Activated naive CD8-positive, alpha-beta T cell treated with anti-CD3 and anti-CD28 coated beads, Interleukin-2, amount 10 ng/mL, durations not matched to agents 7 days and 5 days (primary cell): ENCODE measurements at regions not wholly inside any gene's neighbourhood (a gene's known extent, or its start where the extent isn't known, plus 50 kb on each side); places are given as distances from the start of the nearest gene placed in this dataset.
"Not testable (repeated sequence)": the region's sequence is repeated elsewhere in the genome, so short reads cannot be mapped to it uniquely, and the experiment has no call there.

Source experiments
- ATAC-seq: fragments of 150-1000 bp; cut with Tn5 transposase; one replicate; pipeline ENCODE4 v1.10.0; 2021; ENCODE audit warnings: low read depth, moderate library complexity
- POLR2A ChIA-PET: fragments of 350-600 bp; sonication (Branson Sonifier 250); formaldehyde crosslinking; loops from one replicate; lab custom pipeline; 2021; ENCODE audit warnings: antibody characterized with exemption; lab: Charles Lee
- DNase-seq: peaks from one replicate; pipeline ENCODE4 v3.0.0; 2021
- H3K27ac Mint-ChIP-seq: one replicate; pipeline ENCODE4 v1.8.0; 2022; ENCODE audit warnings: mild to moderate bottlenecking, mixed read lengths
- H3K27me3 Mint-ChIP-seq: one replicate; pipeline ENCODE4 v1.8.0; 2022; ENCODE audit warnings: mild to moderate bottlenecking, moderate library complexity, mixed read lengths
- H3K36me3 Mint-ChIP-seq: one replicate; pipeline ENCODE4 v1.8.0; 2021; ENCODE audit warnings: mild to moderate bottlenecking, mixed read lengths
- H3K4me1 Mint-ChIP-seq: one replicate; pipeline ENCODE4 v1.8.0; 2021; ENCODE audit warnings: mixed read lengths
- H3K4me3 Mint-ChIP-seq: one replicate; pipeline ENCODE4 v1.8.0; 2022; ENCODE audit warnings: mild to moderate bottlenecking, moderate library complexity, mixed read lengths
- H3K9me3 Mint-ChIP-seq: one replicate; pipeline ENCODE4 v1.8.0; 2021; ENCODE audit warnings: mixed read lengths

DNA sequence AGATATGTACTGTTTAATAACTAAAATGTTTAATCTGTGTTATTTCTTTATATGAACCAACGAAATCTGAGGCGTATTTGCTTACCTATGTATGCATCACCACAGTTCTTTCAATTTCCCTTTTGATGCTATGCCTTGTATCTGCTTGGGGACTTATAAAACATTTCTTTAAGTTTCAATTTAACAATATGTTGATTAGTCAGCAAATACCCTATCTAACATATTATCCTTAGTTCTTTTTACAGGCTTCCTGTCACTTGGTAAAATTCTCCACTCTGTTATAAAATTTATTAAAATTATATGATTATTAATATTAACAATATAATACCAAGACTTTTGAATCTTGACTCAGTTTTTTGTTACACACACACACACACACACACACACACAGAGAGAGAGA, 174.3 kb downstream of the CPS1 start:
- Mint-ChIP-seq H3K27me3 (no peaks in the 10 kb centered on the region), H3K9me3 (no peaks in the 10 kb centered on the region), H3K36me3 (no peaks in the 10 kb centered on the region), H3K4me1 (peaks cover 4% of the 10 kb centered on the region), H3K27ac (no peak overlapping the region), H3K4me3 (no peak overlapping the region)
- DNase-seq, result no peak
- ATAC-seq, result no peak
- POLR2A ChIA-PET, result no interaction called here

DNA sequence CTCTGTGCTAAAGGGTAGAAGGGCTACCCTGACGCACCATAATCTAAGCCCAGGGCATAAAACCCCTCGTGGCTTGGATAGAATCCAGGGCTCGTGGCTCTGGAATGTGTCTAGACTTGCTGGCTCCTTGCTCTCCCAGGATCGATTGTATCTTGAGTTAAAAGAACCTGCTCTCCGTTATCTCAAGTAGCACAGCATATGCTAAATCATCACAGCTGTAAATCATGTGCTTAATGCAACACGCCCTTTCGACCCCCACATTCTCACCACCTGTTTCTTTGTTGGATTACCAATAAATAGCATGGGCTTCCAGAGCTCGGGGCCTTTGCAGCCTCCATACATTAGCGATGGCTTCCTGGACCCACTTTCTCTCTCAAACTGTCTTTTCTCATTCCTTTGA, 190.4 kb downstream of the CPS1 start:
- H3K4me1 Mint-ChIP-seq, H3K27ac Mint-ChIP-seq, H3K36me3 Mint-ChIP-seq, ATAC-seq, H3K9me3 Mint-ChIP-seq, H3K27me3 Mint-ChIP-seq, POLR2A ChIA-PET, H3K4me3 Mint-ChIP-seq, DNase-seq: not testable (repeated sequence)

DNA sequence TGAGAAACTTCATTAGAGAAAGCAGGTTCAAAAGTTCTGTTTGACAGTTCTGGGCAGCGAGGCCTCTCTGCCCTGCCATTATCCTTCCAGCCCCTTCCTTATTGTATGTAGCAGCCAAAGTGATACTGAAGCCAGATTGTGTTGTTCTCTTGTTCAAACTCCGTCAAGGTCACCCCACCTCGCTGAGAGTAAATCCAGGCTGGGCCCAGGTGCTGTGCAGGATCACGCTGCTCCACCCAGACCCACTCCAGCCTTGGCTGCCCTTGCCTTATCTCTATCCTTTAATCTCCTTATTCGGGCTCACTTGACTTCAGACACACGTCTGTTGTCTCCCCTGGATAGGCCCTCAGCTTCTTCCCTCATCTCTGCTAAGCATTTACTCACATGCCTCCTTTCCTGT, 196.1 kb downstream of the CPS1 start:
- Mint-ChIP-seq H3K36me3 (no peaks in the 10 kb centered on the region), H3K4me3 (no peak overlapping the region), H3K27ac (no peak overlapping the region), H3K27me3 (no peaks in the 10 kb centered on the region), H3K4me1 (no peaks in the 10 kb centered on the region), H3K9me3 (no peaks in the 10 kb centered on the region)
- no peak for ATAC-seq
- no peak for DNase-seq
- POLR2A ChIA-PET, result no interaction called here

DNA sequence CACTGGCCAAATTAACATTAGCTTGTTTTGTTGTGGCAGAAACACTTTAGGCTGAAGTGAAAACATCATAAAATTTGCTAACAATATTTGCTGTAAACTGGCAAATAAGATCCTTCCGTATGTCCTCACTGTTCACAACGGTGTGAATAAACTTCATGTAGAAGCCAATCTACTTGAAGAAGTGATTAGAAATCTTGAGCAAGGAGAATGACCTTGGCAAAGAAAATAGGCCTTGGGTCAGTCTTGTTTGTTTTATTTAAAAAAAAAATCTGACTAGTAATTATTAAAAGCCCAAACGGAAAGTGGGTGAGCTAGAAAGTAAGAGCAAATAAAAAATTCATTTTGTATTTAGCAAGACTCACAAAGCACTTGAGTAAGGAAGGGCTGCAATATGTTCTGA, 197.0 kb downstream of the CPS1 start:
- no peaks in the 10 kb centered on the region for H3K36me3 Mint-ChIP-seq
- DNase-seq (no peak), ATAC-seq (no peak)
- POLR2A ChIA-PET, result no interaction called here
- H3K9me3 Mint-ChIP-seq, result no peaks in the 10 kb centered on the region
- H3K4me1 Mint-ChIP-seq, result no peaks in the 10 kb centered on the region
- no peak overlapping the region for H3K27ac Mint-ChIP-seq
- no peaks in the 10 kb centered on the region for H3K27me3 Mint-ChIP-seq
- no peak overlapping the region for H3K4me3 Mint-ChIP-seq

DNA sequence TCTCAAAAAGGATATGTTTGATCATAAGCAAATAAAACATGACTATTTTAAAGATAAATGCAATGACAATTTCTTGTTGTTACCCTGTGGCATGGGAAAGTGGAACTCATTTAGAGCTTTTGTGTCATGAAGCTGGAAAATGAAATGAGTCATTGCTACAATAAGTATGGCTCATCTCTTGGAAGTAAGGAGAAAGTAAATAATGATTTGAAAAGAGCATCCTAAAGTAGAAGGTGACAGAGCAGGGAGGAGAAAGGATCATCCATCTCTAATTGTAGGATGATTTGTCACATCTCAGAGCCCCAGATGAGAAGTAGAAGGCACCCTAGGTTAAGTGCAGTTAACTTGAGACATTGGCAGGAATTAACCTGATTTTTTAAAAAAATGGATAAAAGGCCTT, 200.5 kb downstream of the CPS1 start:
- Mint-ChIP-seq H3K9me3 (no peaks in the 10 kb centered on the region), H3K4me3 (no peak overlapping the region), H3K4me1 (no peaks in the 10 kb centered on the region), H3K36me3 (no peaks in the 10 kb centered on the region), H3K27me3 (no peaks in the 10 kb centered on the region), H3K27ac (no peak overlapping the region)
- POLR2A ChIA-PET, result no interaction called here
- DNase-seq (no peak), ATAC-seq (no peak)

DNA sequence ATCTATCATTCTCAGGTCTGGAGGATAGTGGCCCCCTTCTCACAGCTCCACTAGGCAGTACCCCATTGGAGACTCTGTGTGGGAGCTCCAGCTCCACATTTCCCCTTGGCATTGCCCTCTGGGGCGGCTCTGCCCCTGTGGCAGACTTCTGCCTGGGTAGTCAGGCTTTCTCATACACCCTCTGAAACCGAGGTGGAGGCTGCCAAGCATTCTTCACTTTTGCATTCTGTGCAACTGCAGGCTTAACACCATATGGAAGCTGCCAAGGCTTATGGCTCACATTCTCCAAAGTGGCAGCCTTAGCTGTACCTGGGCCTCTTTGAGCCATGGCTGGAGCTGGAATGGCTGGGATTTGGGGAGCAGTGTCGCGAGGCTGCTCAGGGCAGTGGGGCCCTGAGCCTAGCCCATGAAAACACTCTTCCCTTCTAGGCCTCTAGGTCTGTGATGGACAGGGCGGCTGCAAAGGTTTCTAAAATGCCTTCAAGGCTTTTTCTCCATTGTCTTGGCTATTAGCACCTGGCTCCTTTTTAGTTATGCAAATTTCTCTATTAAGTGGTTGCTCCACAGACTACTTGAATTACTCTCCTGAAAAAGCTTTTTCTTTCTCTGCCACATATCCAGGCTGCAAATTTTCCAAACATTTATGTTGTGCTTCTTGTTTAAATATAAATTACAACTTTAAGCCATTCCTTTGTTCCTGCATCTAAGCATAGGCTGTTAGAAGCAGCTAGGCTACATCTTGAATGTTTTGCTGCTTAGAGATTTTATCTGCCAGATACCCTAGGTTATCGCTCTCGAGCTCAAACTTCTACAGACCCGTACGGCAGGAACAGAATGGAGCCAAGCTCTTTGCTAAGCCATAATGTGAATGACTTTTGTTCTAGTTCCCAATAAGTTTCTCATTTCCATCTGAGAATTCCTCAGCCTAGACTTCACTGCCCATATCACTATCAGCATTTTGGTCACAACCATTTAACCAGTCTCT, 206.5 kb downstream of the CPS1 start:
- Mint-ChIP-seq H3K9me3 (no peaks in the 10 kb centered on the region), H3K4me1 (no peaks in the 10 kb centered on the region), H3K27me3 (no peaks in the 10 kb centered on the region), H3K4me3 (no peak overlapping the region), H3K27ac (no peak overlapping the region), H3K36me3 (no peaks in the 10 kb centered on the region)
- ATAC-seq (no peak), DNase-seq (no peak)
- POLR2A ChIA-PET, result no interaction called here

DNA sequence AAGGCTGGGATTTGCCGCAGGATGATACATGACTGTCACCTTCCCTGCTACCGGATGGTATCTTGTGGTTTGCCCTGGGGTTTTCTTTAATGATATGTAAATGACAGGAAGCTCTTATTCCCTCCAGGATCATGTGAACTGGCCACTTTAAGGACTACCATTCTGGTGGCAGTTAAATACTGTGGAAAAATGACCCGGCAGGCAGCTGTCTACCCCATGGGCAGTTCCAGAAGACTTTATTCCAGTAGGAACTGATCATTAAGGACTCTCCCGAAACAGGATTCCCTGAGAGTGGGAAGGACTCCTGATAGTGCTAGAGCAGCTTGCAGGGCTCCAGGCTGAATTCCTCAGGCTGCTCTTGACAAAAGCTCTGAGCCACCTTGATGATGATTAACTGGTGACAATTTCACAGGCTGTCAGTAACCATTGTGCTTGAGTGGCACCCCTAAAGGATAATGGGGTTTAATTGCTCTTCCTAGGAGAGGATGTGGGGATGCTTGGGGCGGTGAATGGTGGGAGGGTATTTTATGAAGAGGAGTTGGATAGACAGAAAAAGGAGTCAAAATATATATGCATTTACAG, 212.0 kb downstream of the CPS1 start:
- Mint-ChIP-seq H3K9me3 (peaks cover 3% of the 10 kb centered on the region), H3K36me3 (no peaks in the 10 kb centered on the region), H3K27me3 (no peaks in the 10 kb centered on the region), H3K4me1 (no peaks in the 10 kb centered on the region), H3K27ac (no peak overlapping the region), H3K4me3 (no peak overlapping the region)
- no peak for ATAC-seq
- DNase-seq, result no peak
- POLR2A ChIA-PET, result no interaction called here

DNA sequence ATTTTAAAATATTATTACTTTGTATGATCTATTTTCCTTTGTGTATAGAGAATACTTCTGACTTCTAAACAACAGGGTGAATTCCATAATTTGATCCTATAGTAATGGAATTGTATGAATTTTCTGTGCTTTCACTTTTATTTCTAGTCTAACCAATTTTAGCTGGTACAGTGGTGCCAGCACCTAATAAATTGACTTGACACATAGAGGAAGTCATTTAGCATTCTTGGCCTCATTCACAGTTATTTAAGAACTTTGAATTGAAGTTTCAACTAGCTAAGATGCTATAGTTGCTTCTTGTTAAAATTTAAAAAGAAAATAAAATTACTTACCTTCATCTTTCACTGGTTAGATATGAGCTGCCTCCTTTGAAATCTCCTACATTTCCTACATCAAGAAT, 220.4 kb downstream of the CPS1 start:
- Mint-ChIP-seq H3K9me3 (peaks cover 2% of the 10 kb centered on the region), H3K4me3 (no peak overlapping the region), H3K36me3 (no peaks in the 10 kb centered on the region), H3K27ac (no peak overlapping the region), H3K4me1 (no peaks in the 10 kb centered on the region), H3K27me3 (no peaks in the 10 kb centered on the region)
- POLR2A ChIA-PET, result no interaction called here
- DNase-seq, result no peak
- no peak for ATAC-seq

DNA sequence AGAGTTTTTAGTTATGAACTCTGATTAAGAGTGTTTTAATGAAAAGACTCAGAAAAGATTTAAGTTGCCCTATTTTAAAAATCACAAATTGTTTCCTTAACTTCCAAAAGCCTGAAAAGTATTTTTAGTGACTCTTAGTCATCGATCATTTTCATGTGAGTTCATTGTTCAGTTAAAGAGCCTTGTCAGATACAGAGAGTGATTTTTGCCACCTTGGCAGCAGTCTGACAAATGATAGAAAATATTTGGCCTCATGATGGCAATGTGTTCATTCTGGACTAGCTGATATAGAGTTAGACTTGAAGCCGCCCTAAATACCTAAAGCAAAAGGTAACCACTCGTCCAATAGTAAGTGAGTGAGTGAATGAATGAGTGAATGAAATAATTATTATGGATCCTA, 225.8 kb downstream of the CPS1 start:
- Mint-ChIP-seq H3K36me3 (no peaks in the 10 kb centered on the region), H3K4me3 (no peak overlapping the region), H3K27ac (no peak overlapping the region), H3K27me3 (no peaks in the 10 kb centered on the region), H3K9me3 (no peaks in the 10 kb centered on the region), H3K4me1 (no peaks in the 10 kb centered on the region)
- DNase-seq (no peak), ATAC-seq (no peak)
- POLR2A ChIA-PET, result no interaction called here

DNA sequence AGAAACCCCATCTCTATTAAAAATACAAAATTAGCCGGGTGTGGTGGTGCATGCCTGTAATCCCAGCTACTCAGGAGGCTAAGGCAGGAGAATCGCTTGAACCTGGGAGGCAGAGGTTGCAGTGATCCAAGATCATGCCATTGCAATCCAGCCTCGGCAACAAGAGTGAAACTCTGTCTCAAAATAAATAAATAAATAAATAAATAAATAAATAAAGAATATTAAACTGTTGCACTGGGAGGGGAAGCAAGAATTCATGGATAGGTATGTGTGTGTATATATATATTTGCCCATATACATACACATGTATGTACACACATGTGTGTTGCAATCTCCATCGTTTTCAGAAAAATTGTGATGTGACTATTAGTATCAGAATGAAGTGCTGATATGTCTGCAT, 231.4 kb downstream of the CPS1 start:
- H3K9me3 Mint-ChIP-seq, H3K36me3 Mint-ChIP-seq, POLR2A ChIA-PET, H3K4me3 Mint-ChIP-seq, DNase-seq, H3K27me3 Mint-ChIP-seq, ATAC-seq, H3K27ac Mint-ChIP-seq, H3K4me1 Mint-ChIP-seq: not testable (repeated sequence)

DNA sequence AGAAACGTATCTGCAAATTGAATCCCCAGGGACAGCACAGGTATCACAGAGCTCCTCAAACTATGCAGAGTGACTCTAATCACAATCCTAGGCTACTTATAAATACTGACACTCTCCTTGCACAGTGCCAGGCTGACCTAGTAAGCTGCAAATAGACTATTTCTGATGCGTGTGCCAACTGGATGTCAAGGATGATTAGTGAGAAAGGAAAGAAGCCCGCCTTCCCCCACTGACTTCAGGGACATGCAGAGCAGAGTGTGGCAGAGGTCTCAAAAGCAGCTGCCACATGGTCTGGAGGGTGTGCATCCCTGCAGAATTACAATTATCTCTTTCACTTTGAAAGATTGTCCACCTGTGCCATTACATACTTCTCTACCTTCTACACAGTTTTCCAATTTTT, 235.6 kb downstream of the CPS1 start:
- POLR2A ChIA-PET, result no interaction called here
- Mint-ChIP-seq H3K27me3 (no peaks in the 10 kb centered on the region), H3K27ac (no peak overlapping the region), H3K9me3 (no peaks in the 10 kb centered on the region), H3K4me1 (no peaks in the 10 kb centered on the region), H3K4me3 (no peak overlapping the region), H3K36me3 (no peaks in the 10 kb centered on the region)
- DNase-seq (no peak), ATAC-seq (no peak)

DNA sequence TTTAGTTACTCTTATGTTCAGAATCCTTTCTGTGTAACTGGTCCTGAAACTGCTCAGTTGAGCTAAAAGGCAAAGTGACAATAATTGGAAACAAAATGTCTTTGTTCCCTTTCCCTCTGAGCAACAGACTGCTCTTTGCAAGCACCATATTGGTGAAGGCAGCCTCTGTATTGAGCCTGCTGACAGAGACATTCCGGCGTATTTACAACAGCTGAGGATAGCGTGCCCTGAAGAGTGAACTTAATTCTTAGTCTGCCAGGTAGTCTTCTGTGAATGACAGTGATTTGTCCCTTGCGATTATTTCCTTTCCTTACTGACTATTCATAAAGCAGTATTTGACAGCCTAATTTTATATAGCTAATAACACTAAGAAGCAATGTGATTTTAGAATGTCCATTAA, 239.1 kb downstream of the CPS1 start:
- Mint-ChIP-seq H3K4me1 (no peaks in the 10 kb centered on the region), H3K27me3 (no peaks in the 10 kb centered on the region), H3K4me3 (no peak overlapping the region), H3K36me3 (no peaks in the 10 kb centered on the region), H3K27ac (no peak overlapping the region), H3K9me3 (no peaks in the 10 kb centered on the region)
- ATAC-seq (no peak), DNase-seq (no peak)
- POLR2A ChIA-PET, result no interaction called here

DNA sequence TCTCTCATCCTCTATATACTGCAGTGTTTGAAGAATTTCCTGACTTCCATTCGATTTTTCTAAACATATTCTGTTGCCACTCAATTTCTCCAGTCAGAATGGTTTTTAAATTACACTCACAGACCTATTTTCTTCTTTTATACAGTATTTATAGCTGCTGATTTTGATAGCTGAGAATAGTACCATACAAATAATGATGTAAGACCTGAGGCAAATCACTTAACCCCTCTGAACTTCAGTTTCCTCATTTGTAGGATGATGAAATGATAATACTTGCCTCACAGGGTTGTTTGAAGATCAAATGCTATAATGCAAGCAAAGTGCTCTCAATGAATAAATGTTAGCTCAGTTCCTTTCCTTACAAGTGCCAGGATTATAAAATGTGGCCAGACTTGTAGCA, 241.8 kb downstream of the CPS1 start:
- ATAC-seq, result no peak
- POLR2A ChIA-PET, result no interaction called here
- H3K36me3 Mint-ChIP-seq, result no peaks in the 10 kb centered on the region

More for the DNA sequence above, 241.8 kb downstream of the CPS1 start:
- Mint-ChIP-seq H3K9me3 (no peaks in the 10 kb centered on the region), H3K27me3 (no peaks in the 10 kb centered on the region), H3K4me1 (no peaks in the 10 kb centered on the region), H3K4me3 (no peak overlapping the region), H3K27ac (no peak overlapping the region)
- no peak for DNase-seq
